A673 (cell line): ENCODE measurements at regions not wholly inside any gene's neighbourhood (a gene's known extent, or its start where the extent isn't known, plus 50 kb on each side); places are given as distances from the start of the nearest gene placed in this dataset.

Experiments
- BruUV-seq: library from RNA; stranded (reverse); fragments of 400-500 nt; replicated peaks from 2 replicates; lab custom pipeline; 2021; lab: Mats Ljungman, UMichigan
- CTCF ChIA-PET: fragments of 300-600 bp; sonication (Branson Sonifier 250); formaldehyde crosslinking; loops from one replicate; lab custom pipeline; 2022; ENCODE audit warnings: antibody characterized with exemption; lab: Charles Lee
- POLR2A ChIA-PET: fragments of 300-600 bp; sonication (Branson Sonifier 250); formaldehyde crosslinking; loops from one replicate; lab custom pipeline; 2022; ENCODE audit warnings: antibody characterized with exemption; ENCODE audit not compliant: low non-redundant PET; lab: Charles Lee
- DNase-seq: peaks from one replicate; pipeline ENCODE4 v3.0.0-alpha.2; 2015; ENCODE audit warnings: low spot score
- H3K27ac ChIP-seq: fragments of 200-600 bp; sonication (generic); 2 replicates; pipeline ENCODE4 v1.5.1; 2016; ENCODE audit warnings: mixed run types, low read depth, mild to moderate bottlenecking, mixed read lengths, antibody characterized with exemption, low read length; ENCODE audit not compliant: poor library complexity, severe bottlenecking
- H3K27me3 ChIP-seq: fragments of 200-600 bp; sonication (generic); replicated peaks from 2 replicates; pipeline ENCODE4 v1.6.1; 2017; ENCODE audit warnings: mixed run types, low read depth, mild to moderate bottlenecking, mixed read lengths, antibody characterized with exemption, low read length; ENCODE audit not compliant: insufficient read depth, poor library complexity
- H3K36me3 ChIP-seq: fragments of 200-600 bp; sonication (generic); 2 replicates; pipeline ENCODE4 v1.6.1; 2016; ENCODE audit warnings: mixed run types, mild to moderate bottlenecking, mixed read lengths, antibody characterized with exemption, low read length; ENCODE audit not compliant: insufficient read depth, poor library complexity, severe bottlenecking
- H3K4me1 ChIP-seq: fragments of 200-600 bp; sonication (generic); 2 replicates; pipeline ENCODE4 v1.6.1; 2017; ENCODE audit warnings: mixed run types, mild to moderate bottlenecking, mixed read lengths, antibody characterized with exemption, low read length; ENCODE audit not compliant: insufficient read depth, poor library complexity, severe bottlenecking
- H3K4me3 ChIP-seq: fragments of 200-600 bp; sonication (generic); 2 replicates; pipeline ENCODE4 v1.5.1; 2016; ENCODE audit warnings: low read depth, mixed run types, mild to moderate bottlenecking, mixed read lengths, low read length; ENCODE audit not compliant: poor library complexity, severe bottlenecking
- H3K9me3 ChIP-seq: fragments of 200-600 bp; sonication (generic); 2 replicates; pipeline ENCODE4 v1.6.1; 2016; ENCODE audit warnings: mixed run types, low read depth, mild to moderate bottlenecking, mixed read lengths, antibody characterized with exemption, low read length; ENCODE audit not compliant: poor library complexity, severe bottlenecking
- EZH2 ChIP-seq: fragments of 200-600 bp; sonication (generic); IDR thresholded peaks from 2 replicates; pipeline ENCODE4 v1.6.1; 2017; ENCODE audit warnings: borderline replicate concordance, low read depth, mild to moderate bottlenecking, mixed read lengths, antibody characterized with exemption, low read length; ENCODE audit not compliant: poor library complexity, severe bottlenecking
- intact Hi-C: fragments of 100-400 bp; cut with micrococcal nuclease; formaldehyde crosslinking; loops from one replicate; pipeline ENCODE4 v1.10.0; 2022; ENCODE audit not compliant: unreplicated experiment
- TF ChIP-seq, protein P1 (sequence below): fragments of 300-800, 200-600 bp; sonication (generic); conservative IDR thresholded peaks from 2 replicates; pipeline ENCODE4 v1.5.1; 2017; ENCODE audit warnings: low read depth, mild to moderate bottlenecking, antibody characterized with exemption, low read length, moderate library complexity, mixed read lengths

DNA sequence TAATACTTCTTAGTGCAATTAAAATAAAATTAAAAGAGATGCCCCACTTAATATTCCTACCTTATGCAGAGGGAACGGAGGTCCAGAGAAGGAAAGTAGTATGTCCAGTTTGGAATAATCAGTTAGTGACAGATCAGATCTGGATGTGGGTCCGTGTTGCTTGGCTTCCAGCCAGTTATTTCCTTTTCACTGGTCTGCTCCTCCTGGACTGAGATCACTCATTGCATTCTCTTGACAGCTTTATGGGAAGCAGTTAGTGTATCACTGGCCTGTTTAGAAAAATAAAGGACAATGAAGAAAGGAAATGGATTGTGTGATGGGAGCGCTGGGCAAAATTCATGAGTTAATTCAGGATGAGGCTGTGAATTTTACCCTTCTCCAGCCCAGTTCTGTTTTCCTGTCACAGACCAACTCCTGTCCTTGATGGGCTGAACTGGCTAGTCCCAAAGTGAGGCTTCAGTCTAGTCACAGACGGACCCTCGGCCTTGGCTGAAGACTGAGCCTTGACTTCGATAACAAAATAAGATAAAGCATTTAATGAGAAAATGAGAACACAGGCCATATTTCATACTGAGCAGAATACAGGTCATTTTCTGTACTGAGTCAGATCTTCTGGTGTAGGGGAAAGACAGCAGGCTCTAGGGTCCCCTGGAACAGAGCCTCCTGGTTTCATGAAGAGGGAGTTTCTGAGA is 85.2 kb upstream of the TRABD2B start:
- Histone ChIP-seq H3K4me3 (no peak overlapping the region), H3K4me1 (no peaks in the 10 kb centered on the region), H3K27ac (no peak overlapping the region), H3K27me3 (peaks cover 31% of the 10 kb centered on the region), H3K36me3 (no peaks in the 10 kb centered on the region), H3K9me3 (no peaks in the 10 kb centered on the region)
- POLR2A ChIA-PET: no interaction called here
- DNase-seq: no peak
- CTCF ChIA-PET: no interaction called here
- no TSS peak for BruUV-seq
- no peak for TF ChIP-seq EZH2
- TF ChIP-seq, protein P1, sequence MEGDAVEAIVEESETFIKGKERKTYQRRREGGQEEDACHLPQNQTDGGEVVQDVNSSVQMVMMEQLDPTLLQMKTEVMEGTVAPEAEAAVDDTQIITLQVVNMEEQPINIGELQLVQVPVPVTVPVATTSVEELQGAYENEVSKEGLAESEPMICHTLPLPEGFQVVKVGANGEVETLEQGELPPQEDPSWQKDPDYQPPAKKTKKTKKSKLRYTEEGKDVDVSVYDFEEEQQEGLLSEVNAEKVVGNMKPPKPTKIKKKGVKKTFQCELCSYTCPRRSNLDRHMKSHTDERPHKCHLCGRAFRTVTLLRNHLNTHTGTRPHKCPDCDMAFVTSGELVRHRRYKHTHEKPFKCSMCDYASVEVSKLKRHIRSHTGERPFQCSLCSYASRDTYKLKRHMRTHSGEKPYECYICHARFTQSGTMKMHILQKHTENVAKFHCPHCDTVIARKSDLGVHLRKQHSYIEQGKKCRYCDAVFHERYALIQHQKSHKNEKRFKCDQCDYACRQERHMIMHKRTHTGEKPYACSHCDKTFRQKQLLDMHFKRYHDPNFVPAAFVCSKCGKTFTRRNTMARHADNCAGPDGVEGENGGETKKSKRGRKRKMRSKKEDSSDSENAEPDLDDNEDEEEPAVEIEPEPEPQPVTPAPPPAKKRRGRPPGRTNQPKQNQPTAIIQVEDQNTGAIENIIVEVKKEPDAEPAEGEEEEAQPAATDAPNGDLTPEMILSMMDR: no peak
- intact Hi-C loops: no loop called here

DNA sequence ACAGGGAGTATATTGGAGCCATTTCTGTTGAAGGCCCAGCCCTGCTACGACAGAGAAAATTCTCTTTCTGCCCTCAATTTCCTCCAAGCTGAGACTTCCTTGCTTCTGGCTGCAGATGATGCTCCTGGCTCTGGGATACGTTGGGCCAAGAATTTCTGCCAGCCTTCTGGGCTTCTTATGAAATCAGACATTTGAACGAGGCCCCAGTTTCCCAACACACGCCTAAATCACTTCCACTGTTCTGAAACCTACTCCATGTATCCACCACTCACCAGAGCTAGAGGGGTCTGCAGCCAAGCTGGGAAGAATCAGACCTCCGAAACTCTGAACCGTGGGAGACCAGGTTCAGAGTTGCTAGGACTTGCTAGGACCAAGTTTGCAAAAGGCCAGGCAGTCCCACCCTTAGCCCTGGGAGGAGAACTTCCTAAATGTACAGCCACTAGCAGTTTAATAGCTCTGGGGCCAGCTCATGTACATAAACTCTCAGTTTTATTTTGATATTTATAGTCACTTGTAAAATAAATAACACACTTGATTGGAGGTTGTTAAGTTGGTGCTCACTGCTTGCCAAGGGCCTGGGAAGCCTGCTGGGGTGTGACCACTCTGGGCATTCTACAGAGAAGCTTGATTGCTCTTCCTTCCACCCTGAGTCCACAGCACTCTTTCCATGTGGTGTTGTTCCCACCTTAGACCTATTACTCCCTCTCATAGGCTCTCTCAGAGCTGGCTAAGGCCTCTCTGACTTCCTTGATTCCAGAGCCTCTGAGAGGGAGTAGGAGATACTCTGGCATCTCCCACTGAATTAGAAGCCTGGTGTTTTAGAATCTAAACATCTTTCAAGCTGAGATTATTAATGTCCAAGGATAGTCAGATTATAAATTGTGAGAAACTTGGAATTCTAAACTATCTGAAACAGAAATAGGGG is 83.4 kb upstream of the TRABD2B start:
- intact Hi-C loops: no loop called here
- peaks cover 30% of the 10 kb centered on the region for H3K27me3 ChIP-seq
- no peak for TF ChIP-seq EZH2
- TF ChIP-seq, protein P1: no peak
- no peaks in the 10 kb centered on the region for H3K4me1 ChIP-seq
- ChIA-PET POLR2A (no interaction called here), CTCF (no interaction called here)
- no peak overlapping the region for H3K27ac ChIP-seq
- no peaks in the 10 kb centered on the region for H3K9me3 ChIP-seq
- no peak overlapping the region for H3K4me3 ChIP-seq
- no peak for DNase-seq
- BruUV-seq: no TSS peak
- no peaks in the 10 kb centered on the region for H3K36me3 ChIP-seq

DNA sequence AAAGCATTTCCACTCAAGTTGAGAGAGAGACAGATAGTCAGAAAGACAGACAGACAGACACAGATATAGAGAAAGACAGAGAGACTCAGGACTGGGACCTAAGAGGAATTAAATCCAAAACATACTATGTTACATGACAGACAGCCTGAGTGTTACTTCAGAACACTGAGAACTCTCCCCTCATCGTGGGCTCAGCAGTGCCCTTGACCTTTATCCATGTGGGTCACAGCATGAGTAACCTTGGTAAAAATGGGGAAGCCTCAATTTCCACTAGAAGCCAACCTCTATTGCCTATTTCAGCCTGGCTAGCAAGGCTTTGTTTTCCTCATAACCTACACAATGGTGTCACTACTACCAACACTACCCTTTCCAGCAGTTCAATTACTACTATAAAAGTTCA is 81.9 kb upstream of the TRABD2B start:
- Histone ChIP-seq H3K36me3 (no peaks in the 10 kb centered on the region), H3K4me3 (no peak overlapping the region), H3K4me1 (no peaks in the 10 kb centered on the region), H3K27me3 (peaks cover 16% of the 10 kb centered on the region), H3K9me3 (no peaks in the 10 kb centered on the region), H3K27ac (no peak overlapping the region)
- TF ChIP-seq, protein P1: no peak
- no peak for TF ChIP-seq EZH2
- no TSS peak for BruUV-seq
- ChIA-PET POLR2A (no interaction called here), CTCF (no interaction called here)
- intact Hi-C loops: no loop called here
- no peak for DNase-seq
